ENCODE measurements at regions not wholly inside any gene's neighbourhood (a gene's known extent, or its start where the extent isn't known, plus 50 kb on each side); places are given as distances from the start of the nearest gene placed in this dataset.

GRCh38 chr2:5885451-5886173, 193.4 kb downstream of the SOX11 start:
- TF ChIP-seq CTCF (conservative IDR thresholded peaks at IDR 0.05 in 1 of 2, IDR thresholded peaks at IDR 0.05 in 1 of 2; ENCODE audit: extremely low read depth in 1 of 2, insufficient read depth in 1 of 2, low read depth in 1 of 2, low read length in 2 of 2), result no peak
- no peak for TF ChIP-seq EZH2 (IDR thresholded peaks at IDR 0.05; ENCODE audit: borderline replicate concordance, low read length)
